Endothelial cell of umbilical vein (primary cell): ENCODE measurements at regions not wholly inside any gene's neighbourhood (a gene's known extent, or its start where the extent isn't known, plus 50 kb on each side); places are given as distances from the start of the nearest gene placed in this dataset.

Experiments
- BruUV-seq: library from RNA; stranded (reverse); fragments of 400-500 nt; replicated peaks from 2 replicates; lab custom pipeline; 2021; lab: Mats Ljungman, UMichigan
- CTCF ChIA-PET: fragments of 300-600, 350-600 bp; sonication (Branson Sonifier 250); formaldehyde crosslinking; loops from one replicate; lab custom pipeline; 2021; ENCODE audit warnings: antibody characterized with exemption, inconsistent platforms; lab: Charles Lee
- POLR2A ChIA-PET: fragments of 300-600, 350-600 bp; sonication (Branson Sonifier 250); formaldehyde crosslinking; loops from one replicate; lab custom pipeline; 2021; ENCODE audit warnings: antibody characterized with exemption, inconsistent platforms; lab: Charles Lee
- DNase-seq: peaks from one replicate; pipeline ENCODE4 v3.0.0-alpha.2; 2011; ENCODE audit warnings: low read depth, low spot score
- FAIRE-seq: peaks from 2 replicates; lab custom pipeline; 2011; peaks lifted over from hg19 to GRCh38; lab: Jason Lieb, UNC
- H2AFZ ChIP-seq: 2 replicates; pipeline ENCODE4 v1.6.0; 2012; ENCODE audit warnings: low read depth, low read length, control low read depth, inconsistent platforms
- H3K27ac ChIP-seq: 2 replicates; pipeline ENCODE4 v1.5.1; 2011; ENCODE audit warnings: low read depth, mild to moderate bottlenecking, control low read depth, low read length, moderate library complexity; ENCODE audit not compliant: insufficient read depth
- H3K27me3 ChIP-seq, 2 experiments: 2 replicates each; pipeline versions ENCODE4 v1.6.0 to v1.6.1; 2011; ENCODE audit warnings: low read length in 2 of 2, mixed read lengths in 1 of 2; ENCODE audit not compliant: control insufficient read depth in 2 of 2, insufficient read depth in 2 of 2
- H3K36me3 ChIP-seq, 2 experiments: 2 replicates in 1 of 2; 3 replicates in 1 of 2; pipeline ENCODE4 v1.5.1; 2011; ENCODE audit warnings: low read length in 2 of 2, mild to moderate bottlenecking in 1 of 2, moderate library complexity in 1 of 2; ENCODE audit not compliant: control insufficient read depth in 2 of 2, insufficient read depth in 2 of 2; ENCODE audit errors: extremely low read depth in 1 of 2
- H3K4me1 ChIP-seq: 3 replicates; pipeline ENCODE4 v1.5.1; 2011; ENCODE audit warnings: mild to moderate bottlenecking, low read length; ENCODE audit not compliant: control insufficient read depth, insufficient read depth; ENCODE audit errors: extremely low read depth
- H3K4me2 ChIP-seq: 2 replicates; pipeline ENCODE4 v1.6.1; 2011; ENCODE audit warnings: low read length, control low read depth, mixed read lengths; ENCODE audit not compliant: insufficient read depth
- H3K4me3 ChIP-seq, 3 experiments: fragments of 200-600 bp in 1 of 3; sonication (generic), shearing (Covaris generic) in 1 of 3; replicated peaks in 1 of 3; 2 replicates each; pipeline ENCODE4 v1.5.1; 2011 to 2016; ENCODE audit warnings: control low read depth in 3 of 3, low read length in 3 of 3, mild to moderate bottlenecking in 2 of 3, inconsistent platforms in 1 of 3, low read depth in 1 of 3, moderate library complexity in 1 of 3; ENCODE audit not compliant: insufficient read depth in 1 of 3
- H3K79me2 ChIP-seq: 2 replicates; pipeline ENCODE4 v1.6.0; 2012; ENCODE audit warnings: low read length, inconsistent platforms; ENCODE audit not compliant: control insufficient read depth, insufficient read depth
- H3K9ac ChIP-seq: replicated peaks from 2 replicates; pipeline ENCODE3; 2011; ENCODE audit warnings: low read length, control low read depth; ENCODE audit not compliant: insufficient read depth; ENCODE audit errors: extremely low read depth
- H3K9me1 ChIP-seq: replicated peaks from 3 replicates; pipeline ENCODE4 v1.6.0; 2011; ENCODE audit warnings: mild to moderate bottlenecking, low read length; ENCODE audit not compliant: control insufficient read depth, insufficient read depth; ENCODE audit errors: extremely low read depth
- H3K9me3 ChIP-seq: replicated peaks from 2 replicates; pipeline ENCODE4 v1.5.1; 2012; ENCODE audit warnings: low read length, inconsistent platforms; ENCODE audit not compliant: control insufficient read depth, insufficient read depth
- H4K20me1 ChIP-seq: replicated peaks from 2 replicates; pipeline ENCODE3; 2011; ENCODE audit warnings: mild to moderate bottlenecking, low read length; ENCODE audit not compliant: control insufficient read depth, insufficient read depth; ENCODE audit errors: extremely low read depth
- CTCF ChIP-seq, 2 donors: IDR thresholded peaks; 1 replicate in 1 of 2; 2 replicates in 1 of 2; pipeline ENCODE4 v1.5.1; 2011; ENCODE audit warnings: low read length in 2 of 2, mild to moderate bottlenecking in 2 of 2, moderate library complexity in 2 of 2, control low read depth in 1 of 2, inconsistent platforms in 1 of 2, low read depth in 1 of 2; ENCODE audit not compliant: insufficient read depth in 1 of 2; ENCODE audit errors: extremely low read depth in 1 of 2
- EZH2 ChIP-seq: IDR thresholded peaks from 2 replicates; pipeline ENCODE4 v1.6.1; 2012; ENCODE audit warnings: borderline replicate concordance, low read depth, mild to moderate bottlenecking, moderate library complexity, low read length, inconsistent platforms; ENCODE audit not compliant: severe bottlenecking
- FOS ChIP-seq: IDR thresholded peaks from 2 replicates; pipeline ENCODE4 v1.6.1; 2011; ENCODE audit warnings: mild to moderate bottlenecking, low read length, moderate library complexity, borderline replicate concordance; ENCODE audit not compliant: insufficient read depth
- GATA2 ChIP-seq: IDR thresholded peaks from 2 replicates; pipeline ENCODE4 v1.7.0; 2011; ENCODE audit warnings: low read depth, mild to moderate bottlenecking, moderate library complexity, mixed read lengths, low read length; ENCODE audit not compliant: insufficient read length, insufficient read depth
- MAX ChIP-seq: IDR thresholded peaks from 2 replicates; pipeline ENCODE4 v1.6.1; 2011; ENCODE audit not compliant: insufficient read depth, insufficient read length
- MYC ChIP-seq: IDR thresholded peaks from one replicate; pipeline ENCODE4 v1.6.1; 2011; ENCODE audit warnings: mild to moderate bottlenecking, low read depth, low read length
- POLR2A ChIP-seq: IDR thresholded peaks from 2 replicates; pipeline ENCODE4 v1.6.1; 2012; ENCODE audit warnings: low read depth, mild to moderate bottlenecking, control low read depth, low read length
- POLR2AphosphoS5 ChIP-seq: IDR thresholded peaks from 2 replicates; pipeline ENCODE4 v1.6.1; 2012; ENCODE audit warnings: low read depth, mild to moderate bottlenecking, control low read depth, low read length, moderate library complexity; ENCODE audit not compliant: insufficient read depth
- dilution Hi-C: fragments of 300-500 bp; cut with MboI; formaldehyde crosslinking; loops from one replicate; pipeline ENCODE4 v1.15.0; 2019; ENCODE audit warnings: low sequenced_read_pairs; ENCODE audit not compliant: extremely low pct_ligation_motif_present
- intact Hi-C: fragments of 100-400 bp; cut with micrococcal nuclease; formaldehyde crosslinking; loops from one replicate; pipeline ENCODE4 v1.10.0; 2022

DNA sequence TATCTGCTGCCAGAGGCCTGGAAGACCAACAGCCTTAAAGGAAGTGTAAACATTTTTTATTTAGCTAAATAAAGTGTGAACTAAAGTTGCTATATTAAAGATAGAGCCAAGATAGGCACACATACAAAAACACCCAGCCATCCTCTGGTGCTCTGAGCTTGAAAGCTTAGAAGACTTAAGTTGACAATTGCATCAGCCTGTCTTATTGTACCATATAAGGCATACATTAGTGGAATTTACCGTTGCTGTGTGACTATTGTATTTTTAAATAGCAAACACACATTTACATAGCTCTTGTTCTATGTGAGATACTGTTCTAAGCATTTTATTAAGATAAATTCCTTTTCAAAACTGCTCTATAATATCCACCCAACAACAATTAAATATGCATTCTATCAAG is 736.6 kb upstream of the ZEB2 start:
- FAIRE-seq (no peak), DNase-seq (no peak)
- no peaks in the 10 kb centered on the region for H3K36me3 ChIP-seq
- dilution Hi-C loops (no loop called here), intact Hi-C loops (no loop called here)
- no peak overlapping the region for H3K27ac ChIP-seq
- no peak overlapping the region for H3K9ac ChIP-seq
- no peaks in the 10 kb centered on the region for H3K9me1 ChIP-seq
- no peaks in the 10 kb centered on the region for H4K20me1 ChIP-seq
- H2AFZ ChIP-seq = no peak overlapping the region
- no peaks in the 10 kb centered on the region for H3K27me3 ChIP-seq
- TF ChIP-seq POLR2A (no peak), EZH2 (no peak), MYC (no peak), FOS (no peak), POLR2AphosphoS5 (no peak)
- ChIA-PET POLR2A (interaction anchor here (1.7 kb wide), 1 partner anchor 9 kb away, joined by 4 read pairs; no protein-coding TSS in a partner anchor), CTCF (interaction anchor here (2.0 kb wide), 1 partner anchor 496 kb away, joined by 6 read pairs; no protein-coding TSS in a partner anchor)
- no peak overlapping the region for H3K4me2 ChIP-seq
- H3K4me3 ChIP-seq = no peak overlapping the region
- BruUV-seq = no TSS peak
- no peaks in the 10 kb centered on the region for H3K4me1 ChIP-seq
- no peaks in the 10 kb centered on the region for H3K9me3 ChIP-seq
- no peaks in the 10 kb centered on the region for H3K79me2 ChIP-seq

- H3K4me2 ChIP-seq = no peak overlapping the region
- intact Hi-C loops (no loop called here), dilution Hi-C loops (no loop called here)
- no peak for FAIRE-seq
- H3K27ac ChIP-seq = no peak overlapping the region
- DNase-seq = no peak
- H2AFZ ChIP-seq = no peak overlapping the region
- H4K20me1 ChIP-seq = no peaks in the 10 kb centered on the region
- no TSS peak for BruUV-seq
- H3K36me3 ChIP-seq = no peaks in the 10 kb centered on the region
- H3K9ac ChIP-seq = no peak overlapping the region
- H3K4me3 ChIP-seq = no peak overlapping the region
- H3K9me1 ChIP-seq = no peaks in the 10 kb centered on the region
- no peaks in the 10 kb centered on the region for H3K27me3 ChIP-seq
- POLR2A ChIA-PET = no interaction called here
- no peak for TF ChIP-seq FOS
- no peak for TF ChIP-seq MAX
- TF ChIP-seq CTCF (IDR thresholded peaks at IDR 0.05; ENCODE audit: extremely low read depth in 1 of 2, insufficient read depth in 1 of 2, low read depth in 1 of 2, low read length in 2 of 2) = no peak
- no peak for TF ChIP-seq POLR2AphosphoS5
- no peak for TF ChIP-seq POLR2A
- no peak for TF ChIP-seq GATA2
- no peak for TF ChIP-seq MYC
- CTCF ChIA-PET = no interaction called here
- H3K9me3 ChIP-seq = no peaks in the 10 kb centered on the region
- no peaks in the 10 kb centered on the region for H3K79me2 ChIP-seq
- no peaks in the 10 kb centered on the region for H3K4me1 ChIP-seq
Measured at GRCh38 chr2:145254291-145254690, 734.4 kb upstream of the ZEB2 start.
